Breast epithelium (tissue), 3 donors: ENCODE measurements at regions not wholly inside any gene's neighbourhood (a gene's known extent, or its start where the extent isn't known, plus 50 kb on each side); places are given as distances from the start of the nearest gene placed in this dataset.

ENCODE experiments used
- CTCF ChIP-seq, 3 donors: fragments of 450-650 bp; IDR thresholded peaks; one replicate each; pipeline ENCODE4 v1.5.1; 2016 to 2017; ENCODE audit warnings: antibody characterized with exemption in 3 of 3, mild to moderate bottlenecking in 3 of 3, moderate library complexity in 3 of 3
- POLR2A ChIP-seq: fragments of 450-650 bp; IDR thresholded peaks from one replicate; pipeline ENCODE4 v1.6.1; 2016; ENCODE audit warnings: antibody characterized with exemption, mild to moderate bottlenecking, moderate library complexity
- POLR2AphosphoS5 ChIP-seq, 3 donors: sonication (generic); formaldehyde crosslinking; IDR thresholded peaks; one replicate each; pipeline ENCODE4 v1.6.1; 2017; ENCODE audit warnings: antibody characterized with exemption in 3 of 3

DNA sequence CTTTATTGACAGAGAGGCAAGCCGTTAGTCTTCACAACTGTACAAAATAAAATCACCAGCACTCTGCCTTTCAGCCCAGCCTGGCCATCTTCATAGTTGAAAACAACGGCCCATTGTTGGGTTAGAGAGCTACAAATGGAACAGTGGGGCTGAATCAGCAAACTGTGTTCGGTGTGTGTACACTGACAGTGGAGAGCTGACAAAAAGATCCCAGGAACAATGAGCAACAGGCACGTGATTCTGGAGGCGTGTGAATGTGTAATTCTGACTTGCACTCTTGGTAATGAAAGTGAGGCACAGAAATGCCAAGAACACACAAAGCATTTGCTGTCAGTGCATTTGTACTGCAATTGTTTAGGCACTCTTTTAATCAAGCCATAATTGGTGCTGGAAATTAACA lies 303.7 kb downstream of the WDR11 start:
- TF ChIP-seq CTCF (IDR thresholded peaks at IDR 0.05) (no peak), POLR2AphosphoS5 (IDR thresholded peaks at IDR 0.05) (no peak), POLR2A (no peak)
